ENCODE measurements at regions not wholly inside any gene's neighbourhood (a gene's known extent, or its start where the extent isn't known, plus 50 kb on each side); places are given as distances from the start of the nearest gene placed in this dataset.
"Not testable (repeated sequence)": the region's sequence is repeated elsewhere in the genome, so short reads cannot be mapped to it uniquely, and the experiment has no call there.

- H3K36me3 Mint-ChIP-seq, result no peaks in the 10 kb centered on the region
- no peak overlapping the region for H3K4me3 Mint-ChIP-seq
- H3K4me1 Mint-ChIP-seq, result no peaks in the 10 kb centered on the region
- H3K27ac Mint-ChIP-seq, result no peak overlapping the region
- no peaks in the 10 kb centered on the region for H3K27me3 Mint-ChIP-seq
- peaks cover 0 to 12% (median 4%) of the 10 kb centered on the region in 3 donors for H3K9me3 Mint-ChIP-seq
Observed at GRCh38 chr12:91753649-91754048, 392.0 kb downstream of the BTG1 start.

- Mint-ChIP-seq H3K27ac (no peak overlapping the region), H3K4me3 (no peak overlapping the region), H3K36me3 (no peaks in the 10 kb centered on the region), H3K4me1 (no peaks in the 10 kb centered on the region), H3K9me3 (peaks cover 0 to 6% (median 0%) of the 10 kb centered on the region in 3 donors), H3K27me3 (peaks cover 1% of the 10 kb centered on the region)
Observed at GRCh38 chr12:91746976-91747375, 398.7 kb downstream of the BTG1 start.

GRCh38 chr12:91744597-91744996, 401.0 kb downstream of the BTG1 start:
- Mint-ChIP-seq H3K9me3 (peaks cover 0 to 4% (median 0%) of the 10 kb centered on the region in 3 donors), H3K27me3 (peaks cover 1% of the 10 kb centered on the region), H3K36me3 (no peaks in the 10 kb centered on the region), H3K4me1 (no peaks in the 10 kb centered on the region), H3K27ac (no peak overlapping the region), H3K4me3 (no peak overlapping the region)

GRCh38 chr12:91743704-91744321, 401.8 kb downstream of the BTG1 start:
- Mint-ChIP-seq H3K4me1 (no peaks in the 10 kb centered on the region), H3K27me3 (peaks cover 1% of the 10 kb centered on the region), H3K4me3 (no peak overlapping the region), H3K36me3 (no peaks in the 10 kb centered on the region), H3K9me3 (peaks cover 0 to 4% (median 0%) of the 10 kb centered on the region in 3 donors), H3K27ac (no peak overlapping the region)

- H3K4me3 Mint-ChIP-seq, result no peak overlapping the region
- H3K4me1 Mint-ChIP-seq, result no peaks in the 10 kb centered on the region
- H3K27ac Mint-ChIP-seq, result no peak overlapping the region
- H3K27me3 Mint-ChIP-seq, result peaks cover 1% of the 10 kb centered on the region
- H3K9me3 Mint-ChIP-seq, result peaks cover 0 to 4% (median 0%) of the 10 kb centered on the region in 3 donors
- H3K36me3 Mint-ChIP-seq, result no peaks in the 10 kb centered on the region
Observed at GRCh38 chr12:91743280-91743679, 402.4 kb downstream of the BTG1 start.

GRCh38 chr12:91741932-91742331, 403.7 kb downstream of the BTG1 start:
- Mint-ChIP-seq H3K9me3 (peaks cover 0 to 4% (median 0%) of the 10 kb centered on the region in 3 donors), H3K36me3 (no peaks in the 10 kb centered on the region), H3K27ac (no peak overlapping the region), H3K27me3 (peaks cover 1% of the 10 kb centered on the region), H3K4me1 (no peaks in the 10 kb centered on the region), H3K4me3 (no peak overlapping the region)

- not testable (repeated sequence) for H3K27me3 Mint-ChIP-seq, H3K36me3 Mint-ChIP-seq, H3K27ac Mint-ChIP-seq, H3K4me1 Mint-ChIP-seq, H3K4me3 Mint-ChIP-seq, H3K9me3 Mint-ChIP-seq
Observed at GRCh38 chr12:91733846-91734245, 411.8 kb downstream of the BTG1 start.

- Mint-ChIP-seq H3K9me3 (peaks cover 0 to 8% (median 8%) of the 10 kb centered on the region in 3 donors), H3K4me1 (no peaks in the 10 kb centered on the region), H3K36me3 (no peaks in the 10 kb centered on the region), H3K27ac (no peak overlapping the region), H3K27me3 (peaks cover 8% of the 10 kb centered on the region), H3K4me3 (no peak overlapping the region)
Observed at GRCh38 chr12:91732086-91732485, 413.6 kb downstream of the BTG1 start.

- Mint-ChIP-seq H3K4me3 (no peak overlapping the region), H3K9me3 (peaks cover 0 to 5% (median 5%) of the 10 kb centered on the region in 3 donors), H3K36me3 (no peaks in the 10 kb centered on the region), H3K27me3 (no peaks in the 10 kb centered on the region), H3K27ac (no peak overlapping the region), H3K4me1 (no peaks in the 10 kb centered on the region)
Observed at GRCh38 chr12:91729543-91729942, 416.1 kb downstream of the BTG1 start.

GRCh38 chr12:91723191-91723590, 422.5 kb downstream of the BTG1 start:
- Mint-ChIP-seq H3K9me3 (no peaks in the 10 kb centered on the region), H3K27me3 (no peaks in the 10 kb centered on the region), H3K4me3 (no peak overlapping the region), H3K27ac (no peak overlapping the region), H3K4me1 (peaks cover 0 to 1% (median 0%) of the 10 kb centered on the region in 3 donors), H3K36me3 (no peaks in the 10 kb centered on the region)

GRCh38 chr12:91722072-91722471, 423.6 kb downstream of the BTG1 start:
- Mint-ChIP-seq H3K27ac (no peak overlapping the region), H3K4me1 (peaks cover 0 to 1% (median 0%) of the 10 kb centered on the region in 3 donors), H3K9me3 (no peaks in the 10 kb centered on the region), H3K27me3 (no peaks in the 10 kb centered on the region), H3K36me3 (no peaks in the 10 kb centered on the region), H3K4me3 (no peak overlapping the region)

- H3K4me3 Mint-ChIP-seq, result no peak overlapping the region
- H3K4me1 Mint-ChIP-seq, result peaks cover 0 to 1% (median 0%) of the 10 kb centered on the region in 3 donors
- no peaks in the 10 kb centered on the region for H3K27me3 Mint-ChIP-seq
- H3K27ac Mint-ChIP-seq, result no peak overlapping the region
- H3K36me3 Mint-ChIP-seq, result no peaks in the 10 kb centered on the region
- no peaks in the 10 kb centered on the region for H3K9me3 Mint-ChIP-seq
Observed at GRCh38 chr12:91721023-91721422, 424.6 kb downstream of the BTG1 start.

- Mint-ChIP-seq H3K9me3 (no peaks in the 10 kb centered on the region), H3K27me3 (no peaks in the 10 kb centered on the region), H3K4me1 (peaks cover 0 to 1% (median 0%) of the 10 kb centered on the region in 3 donors), H3K36me3 (no peaks in the 10 kb centered on the region), H3K27ac (no peak overlapping the region), H3K4me3 (no peak overlapping the region)
Observed at GRCh38 chr12:91718326-91718725, 427.3 kb downstream of the BTG1 start.

- Mint-ChIP-seq H3K9me3 (no peaks in the 10 kb centered on the region), H3K27me3 (no peaks in the 10 kb centered on the region), H3K27ac (no peak overlapping the region), H3K4me3 (no peak overlapping the region), H3K36me3 (no peaks in the 10 kb centered on the region), H3K4me1 (peaks cover 0 to 1% (median 0%) of the 10 kb centered on the region in 3 donors)
Observed at GRCh38 chr12:91717804-91718203, 427.8 kb downstream of the BTG1 start.

GRCh38 chr12:91711925-91712324, 433.7 kb downstream of the BTG1 start:
- not testable (repeated sequence) for H3K27me3 Mint-ChIP-seq, H3K9me3 Mint-ChIP-seq, H3K27ac Mint-ChIP-seq, H3K4me1 Mint-ChIP-seq, H3K4me3 Mint-ChIP-seq, H3K36me3 Mint-ChIP-seq

GRCh38 chr12:91706466-91706865, 439.2 kb downstream of the BTG1 start:
- Mint-ChIP-seq H3K27ac (no peak overlapping the region), H3K4me1 (no peaks in the 10 kb centered on the region), H3K27me3 (peaks cover 2% of the 10 kb centered on the region), H3K36me3 (peaks cover 2% of the 10 kb centered on the region), H3K9me3 (peaks cover 0 to 2% (median 0%) of the 10 kb centered on the region in 3 donors), H3K4me3 (no peak overlapping the region)
